ENCODE measurements at regions not wholly inside any gene's neighbourhood (a gene's known extent, or its start where the extent isn't known, plus 50 kb on each side); places are given as distances from the start of the nearest gene placed in this dataset.
"Not testable (repeated sequence)": the region's sequence is repeated elsewhere in the genome, so short reads cannot be mapped to it uniquely, and the experiment has no call there.

- no peak for DNase-seq
These were observed 355.6 kb downstream of the TAF11L14 start for GRCh38 chr5:17989567-17990563.

- no peak for DNase-seq
These were observed 357.5 kb downstream of the TAF11L14 start for GRCh38 chr5:17991775-17992174.

GRCh38 chr5:17992291-17992690 is 358.0 kb downstream of the TAF11L14 start:
- DNase-seq = no peak

GRCh38 chr5:17995997-17996396 is 361.7 kb downstream of the TAF11L14 start:
- DNase-seq = no peak

- no peak for DNase-seq
These were observed 365.6 kb downstream of the TAF11L14 start for GRCh38 chr5:17999858-18000257.

GRCh38 chr5:18000744-18001143 is 366.5 kb downstream of the TAF11L14 start:
- no peak for DNase-seq

GRCh38 chr5:18003312-18003711 is 369.1 kb downstream of the TAF11L14 start:
- DNase-seq = no peak

GRCh38 chr5:18003784-18004183 is 369.5 kb downstream of the TAF11L14 start:
- no peak for DNase-seq

GRCh38 chr5:18006235-18006634 is 372.0 kb downstream of the TAF11L14 start:
- not testable (repeated sequence) for DNase-seq

GRCh38 chr5:18008940-18009339 is 374.7 kb downstream of the TAF11L14 start:
- no peak for DNase-seq

GRCh38 chr5:18010053-18010452 is 375.8 kb downstream of the TAF11L14 start:
- no peak for DNase-seq

- no peak for DNase-seq
These were observed 384.2 kb downstream of the TAF11L14 start for GRCh38 chr5:18018472-18018871.

GRCh38 chr5:18023275-18023674 is 389.0 kb downstream of the TAF11L14 start:
- DNase-seq = no peak

GRCh38 chr5:18023986-18024385 is 389.7 kb downstream of the TAF11L14 start:
- no peak for DNase-seq

GRCh38 chr5:18024542-18024941 is 390.3 kb downstream of the TAF11L14 start:
- no peak for DNase-seq

GRCh38 chr5:18027241-18027867 is 393.1 kb downstream of the TAF11L14 start:
- no peak for DNase-seq

GRCh38 chr5:18028036-18028435 is 393.8 kb downstream of the TAF11L14 start:
- DNase-seq = no peak

- no peak for DNase-seq
These were observed 398.5 kb downstream of the TAF11L14 start for GRCh38 chr5:18032744-18033143.

- DNase-seq = no peak
These were observed 402.3 kb downstream of the TAF11L14 start for GRCh38 chr5:18036531-18036930.

- no peak for DNase-seq
These were observed 403.5 kb downstream of the TAF11L14 start for GRCh38 chr5:18037718-18038117.

- DNase-seq = no peak
These were observed 409.1 kb downstream of the TAF11L14 start for GRCh38 chr5:18043344-18043743.

GRCh38 chr5:18048449-18048848 is 414.2 kb downstream of the TAF11L14 start:
- DNase-seq = no peak

GRCh38 chr5:18050345-18050744 is 416.1 kb downstream of the TAF11L14 start:
- DNase-seq = no peak

- no peak for DNase-seq
These were observed 416.5 kb downstream of the TAF11L14 start for GRCh38 chr5:18050776-18051175.
